GM19328 (cell line): ENCODE measurements at regions not wholly inside any gene's neighbourhood (a gene's known extent, or its start where the extent isn't known, plus 50 kb on each side); places are given as distances from the start of the nearest gene placed in this dataset.
"Not testable (repeated sequence)": the region's sequence is repeated elsewhere in the genome, so short reads cannot be mapped to it uniquely, and the experiment has no call there.

Source experiments
- ATAC-seq: cut with Tn5 transposase; IDR thresholded peaks from one replicate; pipeline ENCODE4 v1.9.1; 2021; ENCODE audit warnings: mild to moderate bottlenecking, moderate library complexity; ENCODE audit not compliant: unreplicated experiment

- ATAC-seq, result no peak
These were observed 106.5 kb downstream of the KLF13 start for GRCh38 chr15:31433091-31433490.

DNA sequence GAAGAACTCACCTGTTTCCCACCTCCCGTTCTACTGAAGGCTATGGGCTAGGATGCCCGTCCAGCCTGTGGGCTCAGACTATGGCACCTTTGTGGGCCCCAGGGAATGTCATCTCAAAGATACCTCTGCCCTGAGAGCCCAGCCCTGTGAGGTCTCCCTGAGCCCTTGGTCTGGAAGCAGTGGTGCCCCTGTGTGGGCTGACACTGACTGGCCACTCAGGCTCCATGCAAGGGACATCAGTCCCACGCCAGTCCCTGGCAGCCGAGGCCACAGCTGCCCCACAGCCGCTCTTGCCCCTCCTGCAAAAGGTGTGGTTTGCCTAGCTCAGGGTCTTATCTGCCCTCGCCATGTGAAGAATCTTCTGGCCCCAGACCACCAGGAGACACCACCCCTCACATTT lies 106.9 kb downstream of the KLF13 start:
- ATAC-seq, result no peak

DNA sequence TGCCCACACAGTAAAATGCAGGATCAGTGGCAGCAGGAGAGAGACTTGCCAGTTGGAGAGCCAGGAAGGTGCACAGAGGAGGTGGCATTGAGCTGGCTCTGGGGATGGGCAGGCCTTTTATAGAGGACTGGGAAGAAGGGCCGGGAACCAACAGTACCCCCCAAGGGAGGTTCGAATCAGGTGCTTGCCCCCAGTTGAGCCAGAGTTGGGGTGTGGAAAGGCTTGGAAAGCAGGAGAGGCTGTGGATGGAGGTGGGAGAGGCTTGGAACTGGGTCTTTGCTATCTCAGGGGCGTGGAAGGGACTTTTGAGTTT lies 107.6 kb downstream of the KLF13 start:
- ATAC-seq, result no peak

DNA sequence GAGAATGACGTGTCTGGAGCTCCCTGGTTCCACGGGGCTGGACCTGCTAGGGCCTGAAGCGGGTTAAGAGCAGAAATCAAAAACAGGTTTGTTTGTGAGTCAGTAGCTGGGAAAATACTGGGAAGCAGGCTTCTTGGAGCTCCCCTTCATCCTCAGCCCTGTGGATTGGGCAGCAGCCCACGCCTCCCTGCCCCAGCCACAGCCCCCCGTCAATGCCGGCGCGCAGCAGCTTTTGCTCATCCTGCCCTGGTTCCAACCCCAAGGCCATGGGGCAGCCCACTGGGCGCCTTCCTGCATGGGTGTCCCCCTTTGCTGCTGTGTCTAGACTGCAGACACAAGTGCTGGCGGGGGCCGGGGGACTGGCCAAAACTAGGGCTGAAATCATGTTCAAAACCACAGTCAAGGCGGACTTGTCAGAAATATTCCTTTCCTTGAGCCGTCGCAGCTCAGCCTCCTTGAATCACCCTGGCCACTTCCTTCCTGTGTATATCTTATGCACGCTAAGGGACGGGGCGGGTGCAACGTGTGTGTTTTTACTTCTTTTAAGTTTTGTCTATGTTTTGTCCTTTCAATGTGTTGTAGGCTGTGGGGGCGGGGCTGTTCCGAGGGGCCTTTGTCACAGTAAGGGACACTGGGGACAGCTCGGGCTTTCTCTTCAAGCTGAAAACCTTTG lies 108.1 kb downstream of the KLF13 start:
- ATAC-seq, result no peak

- no peak for ATAC-seq
These were observed 108.8 kb downstream of the KLF13 start for GRCh38 chr15:31435261-31435911.

- no peak for ATAC-seq
These were observed 109.4 kb downstream of the KLF13 start for GRCh38 chr15:31435912-31436628.

- ATAC-seq, result no peak
These were observed 111.1 kb downstream of the KLF13 start for GRCh38 chr15:31437686-31438085.

DNA sequence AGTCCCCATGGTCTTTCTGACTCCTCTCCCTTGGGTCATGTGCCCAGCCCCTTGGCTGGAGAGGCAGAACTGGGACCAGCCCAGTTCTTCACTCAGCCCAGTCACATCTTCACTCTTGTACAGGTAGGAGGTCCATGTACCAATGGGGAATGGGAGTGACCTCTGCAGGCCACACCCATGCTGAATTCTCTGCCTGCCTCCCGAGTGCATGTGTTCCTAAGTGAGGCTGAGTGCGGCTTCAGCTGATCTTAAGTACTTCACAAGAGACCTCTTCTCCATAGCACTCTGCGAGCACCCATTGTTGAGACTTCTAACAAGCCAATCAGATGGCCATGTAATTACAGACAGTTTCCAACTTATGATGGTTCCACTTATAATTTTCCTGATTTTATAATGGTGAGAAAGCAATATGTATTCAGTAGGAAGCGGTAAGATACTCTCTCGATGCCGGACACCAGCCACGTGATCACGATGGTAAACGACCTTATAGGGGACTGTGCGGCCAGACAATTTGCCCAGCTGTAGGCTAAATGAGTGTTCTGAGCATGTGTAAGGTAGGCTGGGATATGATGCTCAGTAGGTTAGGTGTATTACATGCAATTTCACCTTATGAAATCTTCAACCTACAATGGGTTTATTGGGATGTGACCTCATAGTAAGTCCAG lies 112.1 kb downstream of the KLF13 start:
- ATAC-seq, result no peak

DNA sequence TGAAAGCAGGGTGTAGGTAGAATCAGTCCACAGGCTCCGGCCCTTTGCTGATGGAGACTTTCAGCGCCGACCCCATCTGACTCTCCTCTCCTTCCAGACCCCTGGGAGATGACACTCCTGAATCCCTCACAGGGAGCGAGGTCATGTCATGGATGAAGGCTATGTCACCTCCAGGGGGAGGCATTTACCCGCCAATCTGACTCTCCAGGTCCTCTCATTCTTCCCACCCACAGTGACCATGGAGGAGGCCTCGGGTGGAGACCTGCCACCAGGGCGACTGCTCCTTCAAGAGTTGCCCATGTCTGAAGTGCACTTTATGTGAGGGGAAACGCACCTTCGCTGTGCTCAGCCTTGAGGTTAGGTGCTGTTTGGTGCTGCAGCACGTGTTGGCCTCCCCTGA lies 112.7 kb downstream of the KLF13 start:
- ATAC-seq, result no peak

- not testable (repeated sequence) for ATAC-seq
These were observed 113.6 kb downstream of the KLF13 start for GRCh38 chr15:31440216-31440615.

DNA sequence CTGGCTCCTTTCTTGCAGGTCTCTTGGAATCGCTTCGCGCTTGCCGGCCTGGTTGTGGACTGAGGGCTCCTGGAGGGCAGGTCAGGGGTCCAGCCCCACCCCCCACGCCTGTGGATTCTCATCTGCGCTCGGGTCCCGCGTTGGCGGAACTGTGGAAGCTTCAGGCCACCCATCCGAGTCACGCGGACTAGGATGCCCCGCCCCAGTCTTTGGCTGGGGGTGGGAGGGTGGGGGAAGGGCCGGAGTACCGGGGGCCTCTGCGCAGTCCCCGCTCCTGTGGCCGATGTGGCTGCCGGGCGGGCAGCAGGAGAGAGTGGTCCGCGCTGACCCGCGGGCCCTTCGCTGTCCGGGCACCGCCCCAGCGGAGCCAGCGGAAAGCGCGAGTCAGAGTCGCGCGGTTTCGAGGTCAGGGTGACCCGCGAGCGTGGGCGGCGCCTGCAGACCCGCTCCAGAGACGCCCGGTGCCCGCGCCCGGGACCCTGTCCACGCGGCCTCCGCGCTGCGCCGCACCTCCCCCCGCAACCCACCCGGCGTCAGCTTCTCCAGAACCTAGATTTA lies 114.2 kb downstream of the KLF13 start:
- no peak for ATAC-seq

DNA sequence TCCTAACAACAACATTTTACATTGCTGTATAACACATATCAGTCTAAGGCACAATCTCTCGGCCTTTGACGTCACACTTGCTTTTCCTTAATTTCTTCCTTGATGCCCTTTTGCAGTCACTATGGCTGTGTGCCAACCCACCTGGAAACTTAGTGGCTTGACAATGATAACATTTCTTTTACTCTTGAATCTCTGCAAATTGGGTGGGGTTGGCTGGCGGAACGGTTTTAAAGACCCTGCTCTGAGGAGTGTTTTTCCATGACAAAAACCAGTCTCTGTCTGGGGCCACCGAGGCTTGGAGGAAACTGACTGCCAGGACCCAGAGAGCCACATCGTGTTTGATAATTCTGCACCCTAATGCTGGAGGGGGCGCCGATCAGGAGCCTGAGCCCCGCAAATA lies 115.6 kb downstream of the KLF13 start:
- ATAC-seq, result no peak

DNA sequence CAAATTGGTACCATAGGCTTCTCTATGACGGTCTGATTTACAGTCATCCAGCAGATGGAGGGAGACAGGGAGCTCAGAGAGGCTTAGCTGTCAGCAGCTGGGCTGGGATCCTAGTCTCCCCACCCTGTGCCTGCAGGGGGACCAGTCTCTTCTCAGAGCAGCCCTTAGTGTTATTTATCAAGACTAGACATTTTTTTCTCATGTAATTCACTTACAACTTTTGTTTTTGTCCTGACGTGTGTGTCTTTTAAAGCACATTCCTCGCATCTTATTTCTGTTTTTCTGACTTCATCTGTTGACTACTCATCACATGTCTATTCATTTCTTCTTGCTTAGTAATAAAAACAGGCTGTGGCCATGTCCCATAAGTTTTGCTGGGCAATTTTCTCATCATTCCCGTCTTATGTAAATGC lies 116.1 kb downstream of the KLF13 start:
- ATAC-seq, result no peak

GRCh38 chr15:31444844-31445243 lies 118.2 kb downstream of the KLF13 start:
- no peak for ATAC-seq

DNA sequence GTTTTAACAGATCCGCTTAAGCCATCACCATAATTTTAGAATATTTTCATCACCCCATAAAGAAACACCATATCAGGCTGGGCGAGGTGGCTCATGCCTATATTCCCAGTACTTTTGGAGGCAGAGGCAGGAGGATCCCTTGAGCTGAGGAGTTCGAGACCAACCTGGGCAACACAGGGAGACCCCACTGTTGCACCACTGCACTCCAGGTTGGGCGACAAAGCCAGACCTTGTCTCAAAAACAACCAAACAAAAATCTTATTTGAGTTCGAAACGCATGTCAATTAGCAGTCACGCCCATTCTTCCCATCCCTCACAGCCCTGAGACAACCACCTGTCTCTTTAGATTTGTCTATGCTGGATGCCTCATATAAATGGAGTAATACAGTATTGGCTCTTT lies 119.9 kb downstream of the KLF13 start:
- ATAC-seq, result no peak

GRCh38 chr15:31447931-31448634 lies 121.4 kb downstream of the KLF13 start:
- ATAC-seq, result no peak

- no peak for ATAC-seq
These were observed 122.0 kb downstream of the KLF13 start for GRCh38 chr15:31448635-31448979.

DNA sequence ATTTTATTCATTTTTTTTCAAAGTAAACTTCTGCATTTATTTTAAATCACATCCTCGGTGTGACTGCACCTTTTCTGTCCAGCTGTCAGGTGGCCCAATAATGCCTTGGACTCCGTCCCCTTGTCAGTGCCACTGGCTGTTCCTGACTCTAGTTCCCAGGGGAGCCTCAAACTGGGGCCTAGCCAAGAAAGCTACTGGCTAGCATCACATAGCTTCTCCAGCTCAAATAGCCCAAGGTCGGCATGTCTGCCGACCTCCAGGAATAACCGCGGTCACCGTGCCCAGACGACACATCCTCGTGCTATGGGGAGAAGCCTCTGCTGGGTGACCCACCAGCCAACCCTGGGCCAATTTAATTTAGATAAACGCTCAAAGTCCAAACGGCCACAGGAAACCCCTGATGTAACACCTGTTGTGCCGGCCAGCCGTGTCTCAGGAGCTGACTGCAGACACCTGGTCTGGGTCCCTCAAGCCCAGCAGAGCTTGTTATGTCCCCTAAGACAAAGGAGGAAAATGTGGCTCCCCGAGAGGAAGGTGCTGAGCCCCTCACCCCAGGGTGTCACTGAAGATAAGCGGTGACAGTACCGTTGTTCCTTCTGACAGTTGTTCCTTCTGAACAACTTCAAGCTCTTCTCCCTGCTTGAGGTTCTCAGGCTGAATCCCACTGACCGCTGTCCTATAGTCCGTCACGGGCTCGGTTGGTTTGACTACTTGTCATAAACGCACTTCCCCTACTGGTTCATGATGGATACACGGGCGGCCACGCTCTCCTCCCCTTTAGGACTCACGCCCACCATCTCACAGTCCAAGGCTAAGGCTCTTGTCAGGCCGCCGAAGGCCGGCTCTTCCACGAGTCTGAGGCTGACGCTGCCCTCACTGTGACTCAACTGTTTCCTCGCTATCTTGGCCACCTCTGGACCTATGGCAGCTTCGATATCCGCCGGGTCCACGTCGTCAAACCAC lies 126.2 kb downstream of the KLF13 start:
- no peak for ATAC-seq

GRCh38 chr15:31453558-31454318 lies 127.1 kb downstream of the KLF13 start:
- ATAC-seq, result no peak
